ENCODE measurements at regions not wholly inside any gene's neighbourhood (a gene's known extent, or its start where the extent isn't known, plus 50 kb on each side); places are given as distances from the start of the nearest gene placed in this dataset.

GRCh38 chr7:145082366-145083161 is 246.7 kb upstream of the TPK1 start:
- DNase-seq, result peak; percentile 99

GRCh38 chr7:145065473-145065872 is 229.6 kb upstream of the TPK1 start:
- no peak for DNase-seq

- DNase-seq, result no peak
Measured at GRCh38 chr7:145064114-145064513, 228.3 kb upstream of the TPK1 start.

- no peak for DNase-seq
Measured at GRCh38 chr7:145053781-145054180, 217.9 kb upstream of the TPK1 start.

GRCh38 chr7:145050415-145050814 is 214.6 kb upstream of the TPK1 start:
- DNase-seq, result no peak

GRCh38 chr7:145036604-145037405 is 201.0 kb upstream of the TPK1 start:
- DNase-seq, result peak; percentile 85

- DNase-seq, result peak; percentile 28
Measured at GRCh38 chr7:145031162-145031561, 195.3 kb upstream of the TPK1 start.

- DNase-seq, result peak; percentile 28
Measured at GRCh38 chr7:145030754-145031153, 194.9 kb upstream of the TPK1 start.

- DNase-seq, result no peak
Measured at GRCh38 chr7:145020454-145020853, 184.6 kb upstream of the TPK1 start.

- peak; percentile 46 for DNase-seq
Measured at GRCh38 chr7:145016068-145016467, 180.2 kb upstream of the TPK1 start.

- no peak for DNase-seq
Measured at GRCh38 chr7:145009876-145010275, 174.0 kb upstream of the TPK1 start.

GRCh38 chr7:145005601-145006000 is 169.7 kb upstream of the TPK1 start:
- no peak for DNase-seq

- DNase-seq, result no peak
Measured at GRCh38 chr7:144997512-144997911, 161.7 kb upstream of the TPK1 start.

GRCh38 chr7:144995495-144995894 is 159.6 kb upstream of the TPK1 start:
- no peak for DNase-seq

GRCh38 chr7:144991041-144991440 is 155.2 kb upstream of the TPK1 start:
- peak; percentile 79 for DNase-seq

GRCh38 chr7:144987686-144988085 is 151.8 kb upstream of the TPK1 start:
- no peak for DNase-seq

GRCh38 chr7:144982133-144982532 is 146.3 kb upstream of the TPK1 start:
- DNase-seq, result no peak

GRCh38 chr7:144975882-144976281 is 140.0 kb upstream of the TPK1 start:
- no peak for DNase-seq

- no peak for DNase-seq
Measured at GRCh38 chr7:144969787-144970186, 133.9 kb upstream of the TPK1 start.

- no peak for DNase-seq
Measured at GRCh38 chr7:144960763-144961162, 124.9 kb upstream of the TPK1 start.

- DNase-seq, result no peak
Measured at GRCh38 chr7:144957998-144958397, 122.1 kb upstream of the TPK1 start.

GRCh38 chr7:144955422-144955821 is 119.6 kb upstream of the TPK1 start:
- DNase-seq, result no peak

GRCh38 chr7:144941127-144941526 is 105.3 kb upstream of the TPK1 start:
- DNase-seq, result peak; percentile 68

- no peak for DNase-seq
Measured at GRCh38 chr7:144937199-144937598, 101.3 kb upstream of the TPK1 start.

Measured in NCI-H69 (cell line).